Heart left ventricle (tissue), 16 donors: ENCODE measurements at regions not wholly inside any gene's neighbourhood (a gene's known extent, or its start where the extent isn't known, plus 50 kb on each side); places are given as distances from the start of the nearest gene placed in this dataset.

Experiments used
- ATAC-seq, 4 donors: fragments of 200-7000 bp; cut with Tn5 transposase; one replicate each; pipeline ENCODE4 v1.9.1; 2020 to 2022; ENCODE audit warnings: moderate library complexity in 4 of 4, mild to moderate bottlenecking in 3 of 4, moderate number of reproducible peaks in 1 of 4
- DNase-seq, 5 donors: peaks; one replicate each; pipeline ENCODE4 v3.0.0-alpha.2; 2020
- H3K27ac ChIP-seq, 12 donors: fragments of 200-600 bp; sonication (generic) in 4 of 12; one replicate each; pipeline versions ENCODE4 v1.5.0 to v1.8.0; 2016 to 2022; ENCODE audit warnings: mild to moderate bottlenecking in 2 of 12
- H3K27me3 ChIP-seq, 9 donors: fragments of 200-600 bp; sonication (generic) in 2 of 9; one replicate each; pipeline versions ENCODE4 v1.5.1 to v1.8.0; 2016 to 2022; ENCODE audit warnings: mild to moderate bottlenecking in 3 of 9
- H3K36me3 ChIP-seq, 9 donors: fragments of 200-600 bp; sonication (generic) in 2 of 9; one replicate each; pipeline versions ENCODE4 v1.5.0 to v1.8.0; 2018 to 2022; ENCODE audit warnings: mild to moderate bottlenecking in 2 of 9
- H3K4me1 ChIP-seq, 12 donors: fragments of 200-600 bp; sonication (generic) in 4 of 12; one replicate each; pipeline versions ENCODE4 v1.5.0 to v1.8.0; 2016 to 2022; ENCODE audit warnings: mild to moderate bottlenecking in 3 of 12
- H3K4me3 ChIP-seq, 12 donors: fragments of 200-600 bp; sonication (generic) in 4 of 12; one replicate each; pipeline versions ENCODE4 v1.5.0 to v1.8.0; 2017 to 2022; ENCODE audit warnings: mild to moderate bottlenecking in 9 of 12, moderate library complexity in 4 of 12
- H3K9me3 ChIP-seq, 12 donors: fragments of 200-600 bp; sonication (generic) in 4 of 12; one replicate each; pipeline versions ENCODE4 v1.5.0 to v1.8.0; 2016 to 2022; ENCODE audit warnings: mild to moderate bottlenecking in 1 of 12
- CTCF ChIP-seq, 12 donors: fragments of 200-600 bp; sonication (generic) in 4 of 12; IDR thresholded peaks; one replicate each; pipeline versions ENCODE4 v1.5.0 to v1.8.0; 2018 to 2022; ENCODE audit warnings: antibody characterized with exemption in 12 of 12, mild to moderate bottlenecking in 5 of 12
- POLR2A ChIP-seq, 2 donors: fragments of 450-650 bp; IDR thresholded peaks; one replicate each; pipeline ENCODE4 v1.6.1; 2017; ENCODE audit warnings: antibody characterized with exemption in 2 of 2, mild to moderate bottlenecking in 2 of 2, moderate library complexity in 2 of 2
- WGBS, 4 donors: extraction: QIAGEN DNeasy Blood & Tissue Kit in 2 of 4; methylation state at CpG; one replicate each; pipeline versions ENCODE4 v1.1.5 to v1.1.7; 2013 to 2018; 5-methylcytosine and 5-hydroxymethylcytosine counted together
- intact Hi-C, 10 donors: fragments of 100-400 bp; cut with DNase I; formaldehyde crosslinking; loops; one replicate each; pipeline versions ENCODE4 v1.11.1 to v1.14.2; 2022
- donor health status: ischemic (EF 13 %, LVEDD 7.1; RV severe dilation, severe dysfunction).
- donor health status: healthy with polysubstance abuse.
- donor health status: DM: no; HTN: yes; CAD: no.
- donor health status: DM: no; HTN: no; CAD: no.
- donor health status: ischemic (EF 25% LVEDD 6.9; RV normal size, moderate dysfunction).
- donor health status: ischemic (EF 25% LVEDD 5.7; RV mildly dilated, moderate dysfunction).
- donor health status: healthy.
- donor health status: DM: yes; HTN: yes; CAD: no.
- donor health status: ischemic (EF 35%, LVEDD 5.7; RV mildly dilated, moderate dysfunction).
- donor health status: nonischemic (EF 11% LVEDD 7.7; RV severe dilation, severe dysfunction).
- donor health status: DM: yes; HTN: yes; CAD: no.
- donor health status: PGD.
- donor health status: ischemic (EF 29% LVEDD 5.4; RV normal size, mild dysfunction).
- donor health status: nonischemic (EF 23%, LVEDD 6.1; RV moderate dilation, normal function).

- no peak for ATAC-seq
- Histone ChIP-seq H3K4me3 (no peak overlapping the region), H3K27me3 (peaks cover 0 to 39% (median 4%) of the 10 kb centered on the region in 9 donors), H3K27ac (no peak overlapping the region), H3K4me1 (peaks cover 0 to 15% (median 0%) of the 10 kb centered on the region in 12 donors), H3K9me3 (no peaks in the 10 kb centered on the region), H3K36me3 (no peaks in the 10 kb centered on the region)
- 70 to 85% (median 76%) methylated on average over 9 of the region's 9 CpGs for WGBS, 4 donors
- TF ChIP-seq POLR2A (IDR thresholded peaks at IDR 0.05) (no peak), CTCF (IDR thresholded peaks at IDR 0.05) (no peak)
- no peak for DNase-seq
- intact Hi-C loops: no loop called here
Observed at GRCh38 chr16:85998171-85998867, 99.4 kb downstream of the IRF8 start.

DNA sequence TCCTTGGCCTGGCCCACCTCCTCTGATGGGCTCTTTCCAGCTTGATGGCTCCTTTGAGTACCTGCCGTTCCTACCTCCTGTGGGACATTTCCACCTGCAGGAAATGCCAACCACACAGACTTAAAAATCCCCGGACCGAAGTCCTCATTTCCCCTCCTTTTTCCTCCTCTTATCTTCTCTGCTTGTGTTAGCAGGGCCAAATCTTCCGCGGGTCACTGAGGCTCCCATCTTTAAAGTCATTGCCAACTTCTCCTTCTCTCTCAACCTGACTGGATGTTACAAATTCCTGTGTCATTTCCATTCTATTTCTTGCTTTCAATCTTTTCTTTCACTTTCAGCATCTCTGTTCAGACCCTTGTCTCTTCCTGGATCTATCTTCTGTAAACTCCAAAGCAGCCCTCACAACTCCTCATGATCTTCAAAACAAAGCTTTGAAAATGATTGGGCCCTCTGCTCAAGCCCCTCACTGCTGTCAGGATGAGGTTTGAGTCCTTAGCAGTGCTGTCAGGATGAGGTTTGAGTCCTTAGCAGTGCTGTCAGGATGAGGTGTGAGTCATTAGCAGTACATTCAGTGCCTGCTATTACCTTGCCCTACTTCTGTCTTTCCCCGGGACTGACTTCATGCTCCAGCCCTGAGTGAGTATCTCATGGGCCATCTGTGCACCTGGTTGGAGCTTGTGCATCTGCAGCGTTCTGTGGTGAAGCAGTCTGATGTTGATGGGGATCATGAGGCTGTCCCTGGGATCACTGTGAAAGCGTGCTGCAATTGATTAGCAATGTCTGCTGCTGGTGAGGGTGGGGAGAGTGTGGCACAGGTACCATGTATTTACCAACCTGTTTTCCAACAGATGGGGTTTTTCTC, 100.1 kb downstream of the IRF8 start:
- DNase-seq (no peak), ATAC-seq (no peak)
- WGBS, 4 donors: 53 to 68% (median 58%) methylated on average over 8 of the region's 8 CpGs
- H3K27me3 ChIP-seq: peaks cover 0 to 39% (median 2%) of the 10 kb centered on the region in 9 donors
- intact Hi-C loops: no loop called here
- H3K9me3 ChIP-seq: no peaks in the 10 kb centered on the region
- peaks cover 0 to 15% (median 0%) of the 10 kb centered on the region in 12 donors for H3K4me1 ChIP-seq
- H3K4me3 ChIP-seq: no peak overlapping the region
- H3K27ac ChIP-seq: no peak overlapping the region
- TF ChIP-seq POLR2A (IDR thresholded peaks at IDR 0.05) (no peak), CTCF (IDR thresholded peaks at IDR 0.05) (no peak)
- H3K36me3 ChIP-seq: no peaks in the 10 kb centered on the region

DNA sequence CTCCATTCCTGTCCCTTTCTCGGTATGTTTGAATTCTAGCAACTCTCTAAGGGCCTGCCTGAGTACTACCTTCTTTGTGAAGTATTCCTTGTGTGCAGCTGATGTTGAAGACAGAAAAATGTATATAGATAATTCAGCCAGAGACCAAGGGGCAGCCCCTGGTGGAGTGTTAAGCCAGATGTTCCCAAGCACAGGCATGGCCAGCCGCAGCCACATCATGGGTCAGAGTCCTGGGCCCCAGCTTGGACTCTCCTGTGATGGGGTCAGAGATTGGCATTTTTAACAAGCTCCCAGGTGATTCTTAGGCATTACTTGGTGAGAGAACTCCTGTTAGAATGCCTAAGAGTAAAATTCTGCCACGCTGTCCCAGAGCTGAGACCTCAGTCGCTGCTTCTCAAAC, 100.8 kb downstream of the IRF8 start:
- no peaks in the 10 kb centered on the region for H3K36me3 ChIP-seq
- H3K4me1 ChIP-seq: peaks cover 0 to 15% (median 0%) of the 10 kb centered on the region in 12 donors
- WGBS, 4 donors: 92 to 96% (median 93%) methylated on average over 4 of the region's 4 CpGs
- intact Hi-C loops: no loop called here
- peaks cover 0 to 37% (median 0%) of the 10 kb centered on the region in 9 donors for H3K27me3 ChIP-seq
- ATAC-seq (no peak), DNase-seq (no peak)
- H3K9me3 ChIP-seq: no peaks in the 10 kb centered on the region
- no peak overlapping the region for H3K27ac ChIP-seq
- TF ChIP-seq POLR2A (IDR thresholded peaks at IDR 0.05) (no peak), CTCF (IDR thresholded peaks at IDR 0.05) (no peak)
- H3K4me3 ChIP-seq: no peak overlapping the region

- Histone ChIP-seq H3K4me1 (peaks cover 0 to 4% (median 0%) of the 10 kb centered on the region in 12 donors), H3K4me3 (no peak overlapping the region)
- WGBS, 4 donors: 88 to 90% (median 89%) methylated on average over 6 of the region's 6 CpGs
Observed at GRCh38 chr16:86002178-86002900, 103.4 kb downstream of the IRF8 start.

More at GRCh38 chr16:86002178-86002900, 103.4 kb downstream of the IRF8 start:
- TF ChIP-seq POLR2A (IDR thresholded peaks at IDR 0.05): no peak
- no peak for TF ChIP-seq CTCF (IDR thresholded peaks at IDR 0.05)
- Histone ChIP-seq H3K27me3 (peaks cover 0 to 23% (median 0%) of the 10 kb centered on the region in 9 donors), H3K36me3 (no peaks in the 10 kb centered on the region), H3K9me3 (no peaks in the 10 kb centered on the region), H3K27ac (no peak overlapping the region)
- intact Hi-C loops: no loop called here
- DNase-seq (no peak), ATAC-seq (no peak)
